GM19023 (cell line): ENCODE measurements at regions not wholly inside any gene's neighbourhood (a gene's known extent, or its start where the extent isn't known, plus 50 kb on each side); places are given as distances from the start of the nearest gene placed in this dataset.

Source experiments
- ATAC-seq: cut with Tn5 transposase; IDR thresholded peaks from one replicate; pipeline ENCODE4 v1.9.1; 2021; ENCODE audit warnings: mild to moderate bottlenecking, moderate library complexity; ENCODE audit not compliant: unreplicated experiment

DNA sequence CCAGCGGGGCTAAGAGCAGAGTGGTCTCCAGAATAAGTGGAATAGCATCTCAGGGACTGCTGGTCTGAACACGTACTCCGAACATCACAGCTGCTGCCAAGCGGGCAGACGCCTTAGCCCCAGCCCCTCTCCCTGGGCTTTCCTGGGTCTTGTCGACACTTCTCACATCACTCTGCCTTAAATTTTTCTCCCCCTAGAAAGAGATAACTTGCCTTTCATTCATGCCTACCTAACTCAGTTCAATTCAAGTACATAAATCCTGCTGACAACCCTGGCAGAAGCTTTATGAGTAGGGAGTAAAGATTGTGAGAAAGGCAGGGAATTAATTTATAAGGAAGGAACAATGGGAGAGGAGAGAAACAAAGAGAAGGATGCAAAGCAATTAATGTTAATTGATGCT is 202.9 kb upstream of the TNP1 start:
- ATAC-seq: no peak

DNA sequence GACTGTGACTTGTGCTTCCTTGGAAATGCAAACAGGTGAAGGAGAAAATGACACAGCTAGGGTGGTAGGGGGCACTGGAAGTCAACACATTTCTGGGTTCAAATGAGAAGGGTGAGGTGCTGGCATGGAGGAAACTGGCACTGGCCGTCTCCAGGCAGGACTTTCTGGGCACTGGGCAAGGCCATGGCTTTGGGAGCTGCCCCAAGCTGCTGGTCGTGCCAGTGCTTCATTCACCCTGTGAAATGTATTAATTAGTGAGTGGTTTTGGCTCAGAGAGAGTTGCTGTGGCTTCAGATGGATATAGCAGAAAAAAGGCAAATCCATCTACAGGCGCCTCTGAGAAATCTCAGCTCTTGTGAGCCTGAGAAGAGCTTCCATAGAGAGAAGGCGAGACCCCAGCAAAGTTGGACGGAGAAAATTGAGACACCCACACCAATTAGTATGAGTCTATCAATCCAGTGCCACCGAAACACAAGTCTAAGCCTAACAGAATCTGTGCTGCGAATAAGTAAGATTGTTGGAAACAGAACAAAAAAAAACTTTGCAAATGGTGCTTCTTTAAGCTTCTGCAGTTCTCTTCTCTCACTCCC is 202.1 kb upstream of the TNP1 start:
- ATAC-seq: no peak

DNA sequence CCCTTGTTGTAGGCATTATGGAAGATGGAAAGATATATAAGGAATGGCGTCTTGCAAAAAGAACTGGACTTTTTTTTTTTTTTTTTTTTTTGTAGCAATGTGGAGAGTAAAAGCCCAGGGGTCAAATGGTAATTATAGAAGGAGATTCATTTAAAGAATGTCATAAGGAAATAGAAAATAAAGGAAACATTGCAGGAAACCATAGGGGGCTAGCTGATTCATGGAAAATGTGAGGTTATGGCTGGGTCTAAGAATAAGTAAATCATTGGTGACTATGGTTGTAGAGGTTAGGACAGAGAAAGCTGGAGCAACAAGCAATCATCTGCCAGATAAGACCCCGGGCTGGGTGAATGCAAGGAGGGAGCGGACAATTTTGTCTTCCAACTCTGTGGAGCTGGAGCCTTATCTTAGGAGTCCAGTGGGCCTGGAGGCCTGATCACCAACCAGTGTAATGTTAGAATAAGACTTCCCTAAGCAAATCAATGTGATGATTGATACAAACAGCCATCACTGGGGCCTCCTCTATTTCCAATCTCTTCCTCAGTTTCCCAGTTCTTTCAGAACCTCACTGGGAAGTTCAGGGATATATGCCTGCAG is 201.2 kb upstream of the TNP1 start:
- ATAC-seq: no peak

DNA sequence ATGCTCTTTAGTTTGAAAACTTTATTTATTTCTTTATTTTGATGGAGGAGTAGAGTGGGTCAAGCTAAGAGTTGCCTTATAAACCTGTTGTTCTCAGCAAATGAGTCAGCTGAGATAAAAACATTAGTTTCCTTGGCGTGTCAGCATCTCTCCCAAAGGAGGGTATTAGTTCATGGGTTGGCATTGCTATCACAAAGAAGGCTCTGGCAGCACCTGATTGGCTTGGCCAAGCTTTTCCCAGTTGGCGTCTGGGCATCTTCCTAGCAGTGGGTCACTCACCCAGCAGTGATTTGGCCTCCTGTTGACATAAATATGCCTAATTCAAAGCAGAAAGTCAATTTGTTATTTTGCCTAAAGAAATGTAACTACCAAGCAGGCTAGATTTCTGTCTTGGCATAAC is 200.7 kb upstream of the TNP1 start:
- no peak for ATAC-seq

DNA sequence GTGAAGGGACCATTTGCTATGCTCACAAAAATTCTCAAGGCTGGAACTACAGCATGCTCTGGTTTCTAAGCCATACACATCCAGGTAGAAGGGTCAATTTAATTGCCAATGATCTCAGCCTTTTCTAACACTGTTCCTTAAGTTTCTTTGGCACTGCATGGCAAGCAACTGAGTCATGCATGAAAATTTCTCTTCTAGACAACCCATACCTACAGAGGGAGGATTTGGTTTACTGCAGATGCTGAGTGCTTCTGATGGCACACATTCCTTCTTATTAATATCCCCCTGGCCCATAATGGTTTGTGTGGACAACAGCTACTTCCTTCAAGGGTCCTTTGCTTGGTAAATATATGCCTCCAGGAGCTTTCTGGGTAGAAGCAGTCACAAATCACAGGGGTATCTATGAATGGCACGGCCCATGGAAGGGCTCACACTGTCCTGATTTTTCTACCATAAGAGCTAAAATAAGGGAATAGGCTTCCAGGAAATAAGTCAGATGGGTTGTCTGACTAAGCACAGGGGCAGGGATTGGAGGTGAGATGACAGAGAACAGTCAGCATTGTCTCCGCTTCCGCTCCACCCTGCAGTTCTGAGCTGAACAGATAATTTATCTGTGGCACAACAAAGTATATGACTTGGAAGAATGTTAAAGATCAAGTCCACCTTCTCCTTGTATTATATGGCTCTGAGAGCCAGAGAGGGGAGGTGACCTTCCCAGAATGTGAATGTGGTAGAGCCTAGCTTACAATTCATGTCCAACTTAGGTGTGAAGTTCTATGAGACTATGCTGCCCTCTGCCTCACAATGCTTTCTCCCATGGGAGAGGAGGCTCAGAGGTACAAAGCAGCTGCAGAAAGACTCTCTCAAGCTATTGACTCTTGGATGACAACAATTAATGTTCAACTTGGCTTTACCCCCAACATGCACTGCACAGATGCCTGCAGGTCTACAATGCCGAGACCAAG is 199.2 kb upstream of the TNP1 start:
- ATAC-seq: no peak

DNA sequence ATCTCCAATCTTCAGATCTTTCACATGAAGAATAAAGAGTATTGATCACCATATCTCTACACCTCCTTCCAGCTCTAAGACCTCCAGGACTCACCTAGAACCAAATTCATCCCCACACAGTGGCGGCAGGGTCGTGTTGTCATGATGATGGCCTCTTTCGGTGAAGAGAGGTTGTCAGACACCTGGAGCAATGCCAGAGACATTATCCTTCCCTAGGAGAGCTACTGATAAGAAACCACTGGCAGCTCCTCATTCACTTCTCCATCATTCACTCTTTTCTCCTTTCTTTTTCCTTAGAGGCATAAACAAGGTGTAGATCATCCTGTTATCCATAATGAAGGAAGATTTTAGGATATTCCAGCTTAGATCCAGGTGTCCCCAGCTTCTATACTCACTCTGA is 197.9 kb upstream of the TNP1 start:
- no peak for ATAC-seq

DNA sequence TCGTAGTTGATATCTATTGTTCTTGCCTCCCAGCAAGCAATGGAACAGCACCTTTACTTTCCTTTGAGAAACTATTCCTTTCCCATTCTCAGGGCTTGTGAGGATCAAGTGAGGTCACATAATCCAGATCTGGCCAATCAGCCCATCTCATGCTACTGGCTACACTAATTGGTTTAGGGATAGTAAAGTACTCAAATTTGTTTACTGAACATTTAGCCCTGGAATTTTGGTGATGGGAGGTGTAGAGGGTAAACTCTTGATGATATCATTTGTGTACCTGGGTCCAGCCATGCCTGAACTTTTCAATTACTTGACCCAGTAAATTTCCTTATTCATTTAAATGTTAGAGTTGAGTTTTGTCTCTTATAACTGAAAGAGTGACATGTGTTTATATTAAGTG is 195.8 kb upstream of the TNP1 start:
- no peak for ATAC-seq

DNA sequence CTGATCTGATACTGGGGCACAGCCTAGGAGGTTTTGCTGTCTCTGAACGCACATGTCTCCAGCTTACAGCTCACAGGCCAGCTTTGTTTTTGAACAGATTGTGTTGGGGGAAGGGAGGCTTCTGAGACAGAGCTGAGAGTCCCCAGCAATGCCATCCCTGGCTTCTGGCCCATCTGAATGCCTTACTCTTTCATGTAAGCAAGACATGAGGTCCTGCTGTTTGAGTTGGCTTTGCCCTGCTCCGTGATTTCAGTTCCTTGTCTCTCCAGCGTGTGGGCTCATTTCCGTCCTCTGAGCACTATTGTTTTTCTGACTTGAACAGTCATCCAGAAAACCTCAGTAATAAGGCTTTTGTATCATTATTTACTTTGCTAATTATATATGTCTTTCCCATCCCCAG is 194.9 kb upstream of the TNP1 start:
- ATAC-seq: no peak

DNA sequence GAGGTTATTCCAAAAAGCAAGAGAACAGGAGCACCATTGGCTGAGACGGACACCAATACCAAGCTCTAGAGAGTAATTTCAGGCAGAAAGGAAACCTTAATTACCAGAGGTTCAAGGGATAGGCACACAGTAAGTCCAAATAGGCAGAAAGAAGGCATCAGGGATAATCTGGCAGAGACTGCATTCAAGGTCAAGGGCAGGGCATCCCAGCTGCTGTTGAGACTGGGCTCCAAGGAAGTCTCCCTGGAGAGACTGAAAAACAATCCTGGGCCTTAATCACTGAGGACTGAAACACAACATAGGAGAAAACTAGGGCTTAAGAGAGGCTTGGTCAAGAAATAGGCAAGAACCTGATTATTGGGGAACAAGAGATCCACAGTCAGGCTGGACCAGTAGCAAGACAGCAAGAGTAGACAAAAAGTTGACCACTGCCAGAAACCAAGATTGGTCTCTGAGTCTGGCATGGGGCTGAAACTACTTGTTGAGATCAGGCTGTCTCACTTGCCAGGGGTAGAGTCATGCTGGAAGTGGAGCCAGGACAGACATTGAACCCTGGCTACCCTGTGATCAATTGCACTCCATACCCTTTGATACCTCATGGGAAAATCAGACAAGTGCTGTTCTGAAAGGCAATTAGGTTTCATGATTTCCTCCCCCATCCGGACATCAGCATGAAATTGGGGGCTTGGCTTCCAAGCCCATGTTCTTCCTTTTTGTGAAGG is 193.2 kb upstream of the TNP1 start:
- ATAC-seq: no peak

DNA sequence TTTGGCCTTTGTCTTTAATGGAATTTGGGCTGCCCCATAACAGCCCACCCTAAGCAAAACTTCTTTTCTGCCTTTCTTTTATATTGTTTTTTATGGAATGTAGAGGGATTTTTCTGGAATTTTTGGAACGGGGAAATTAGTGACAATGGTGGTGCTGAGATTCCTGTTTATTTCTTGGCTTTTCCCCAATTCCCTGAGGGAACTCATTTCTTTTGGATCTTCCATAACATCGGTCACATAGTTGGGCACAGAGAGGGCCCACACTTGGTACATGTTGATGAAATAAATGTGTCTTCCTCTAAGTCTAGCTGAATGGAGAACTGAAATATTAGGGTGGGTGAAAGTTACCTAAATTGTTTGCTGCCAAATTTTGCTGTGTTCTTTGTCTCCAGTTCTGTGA is 191.6 kb upstream of the TNP1 start:
- ATAC-seq: no peak

DNA sequence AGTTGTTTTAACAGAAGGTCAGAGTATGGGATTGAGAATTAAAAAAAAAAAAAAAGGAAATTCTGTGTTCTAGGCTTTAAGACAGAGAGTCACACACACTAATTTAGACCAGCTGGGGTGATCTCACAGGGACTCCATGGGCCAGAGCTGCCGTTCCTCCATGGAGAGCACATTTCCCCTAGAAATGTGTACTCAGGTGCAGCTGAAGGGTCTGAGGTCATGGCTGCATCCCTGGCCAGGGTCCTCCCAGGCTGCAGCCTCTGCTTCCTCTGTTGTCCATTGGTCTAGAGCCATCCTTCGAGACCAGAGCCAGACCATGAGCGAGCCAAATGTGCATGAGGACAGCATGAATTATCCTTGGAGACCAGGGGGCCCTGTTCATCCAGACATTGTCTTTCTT is 190.1 kb upstream of the TNP1 start:
- no peak for ATAC-seq

DNA sequence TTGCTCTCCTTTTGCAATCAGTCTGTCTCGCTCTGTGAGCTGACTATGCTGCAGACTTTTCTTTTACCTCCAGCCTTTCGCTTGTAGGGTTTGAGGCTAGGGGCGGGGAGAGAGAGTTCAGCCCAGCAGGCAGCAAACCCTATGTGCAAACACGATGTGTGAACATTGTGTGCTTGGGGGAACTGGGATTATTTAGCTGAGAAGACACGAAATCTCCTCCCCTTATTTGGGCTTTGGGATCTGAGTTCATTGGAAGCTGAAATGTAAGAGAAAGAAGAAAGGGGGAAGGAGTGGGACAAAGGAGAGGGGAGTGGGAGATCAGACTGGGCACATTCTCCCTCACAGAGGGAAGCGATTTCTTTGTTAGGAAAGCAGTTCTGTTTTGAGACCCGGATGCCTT is 189.6 kb upstream of the TNP1 start:
- no peak for ATAC-seq

DNA sequence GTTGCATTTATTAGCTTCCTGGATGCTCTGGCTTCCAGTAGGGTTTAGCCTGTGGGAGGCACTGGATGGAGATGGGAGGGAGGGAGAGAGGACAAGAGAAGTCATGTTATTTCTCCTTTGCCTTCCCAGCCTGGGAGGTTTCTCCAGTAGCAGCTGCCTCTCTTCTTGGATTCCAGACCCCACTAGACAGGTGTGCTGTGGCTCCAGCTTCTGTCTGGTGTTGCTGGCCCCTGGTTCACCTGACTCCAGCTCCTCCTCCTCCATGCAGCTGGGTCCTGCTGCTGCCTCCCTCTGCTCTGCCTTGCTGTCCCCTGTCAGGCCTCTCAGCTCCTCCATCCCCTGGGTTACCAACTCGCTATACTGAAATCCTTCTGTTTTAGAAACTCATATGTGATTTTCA is 188.9 kb upstream of the TNP1 start:
- no peak for ATAC-seq

DNA sequence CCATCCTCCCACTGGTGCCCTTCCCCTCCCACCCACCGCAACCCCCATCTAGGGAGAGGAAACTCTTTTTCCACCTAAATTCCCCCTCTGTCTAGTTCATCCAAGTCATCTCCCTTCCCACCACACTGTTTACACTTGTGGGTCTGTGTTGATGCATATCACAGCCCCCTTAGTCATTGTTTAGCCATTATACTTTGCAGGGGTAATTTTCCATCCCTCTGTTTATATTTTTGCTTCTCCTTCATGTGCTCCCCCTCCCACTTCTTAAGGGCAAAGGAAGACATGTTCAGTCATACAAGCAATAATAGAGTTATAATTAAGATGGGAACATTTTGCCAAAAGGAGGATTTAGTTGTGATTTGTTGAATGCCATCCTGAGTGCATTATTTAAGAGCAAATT is 187.8 kb upstream of the TNP1 start:
- ATAC-seq: no peak

DNA sequence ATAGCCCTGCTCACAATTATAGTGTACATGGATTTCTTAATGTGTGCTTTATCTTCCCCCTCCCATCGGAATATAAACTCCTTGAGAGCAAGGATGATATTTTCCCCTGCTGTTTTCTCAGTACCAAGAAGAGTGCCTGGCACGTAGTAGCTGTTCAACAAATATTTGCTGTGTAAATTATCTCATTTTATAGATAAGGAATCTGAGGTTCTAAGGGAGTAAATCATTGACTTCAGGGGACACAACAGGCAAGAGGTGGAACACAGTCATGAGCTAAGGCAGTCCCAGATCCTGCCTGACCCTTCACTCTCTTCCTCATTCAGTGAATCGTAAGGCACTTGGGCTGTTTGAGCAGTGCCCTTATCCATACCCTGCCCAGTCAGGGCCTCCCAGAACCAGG is 187.3 kb upstream of the TNP1 start:
- no peak for ATAC-seq

DNA sequence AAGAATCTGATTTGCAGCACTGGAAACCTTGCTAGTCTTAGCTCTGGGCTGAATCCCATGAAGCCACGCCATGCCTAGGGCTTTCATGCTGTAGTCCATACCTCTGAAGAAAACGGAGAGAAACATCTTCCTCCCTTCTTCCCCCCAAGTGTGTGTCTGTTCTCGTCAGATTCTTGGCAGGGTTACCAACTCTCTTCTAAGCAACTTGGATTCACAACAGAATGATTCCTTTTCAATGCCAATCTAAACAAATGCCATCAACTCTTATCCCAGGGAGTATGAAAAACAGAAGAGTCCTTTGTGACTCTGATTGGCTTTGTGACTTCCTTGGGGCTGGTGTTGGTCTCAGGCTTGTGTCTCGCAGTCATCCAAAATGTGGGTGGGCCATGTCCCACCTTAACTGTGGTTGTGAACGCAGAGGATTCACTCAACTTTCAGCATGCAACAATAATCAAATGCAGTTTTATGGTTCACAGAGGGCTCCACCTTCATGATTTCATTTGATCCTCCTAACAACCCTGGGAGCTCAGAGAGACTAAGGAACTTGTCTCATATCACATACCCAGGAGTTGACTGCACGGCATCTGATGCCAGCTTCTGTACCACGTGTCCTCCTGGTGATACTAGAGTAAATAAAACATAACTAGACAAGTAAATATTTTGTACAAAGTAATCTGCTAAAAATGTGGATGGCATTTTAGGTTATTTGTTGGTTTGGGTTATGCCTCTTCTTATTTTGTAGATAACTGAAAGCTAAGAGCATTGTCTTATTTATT is 186.0 kb upstream of the TNP1 start:
- ATAC-seq: no peak

DNA sequence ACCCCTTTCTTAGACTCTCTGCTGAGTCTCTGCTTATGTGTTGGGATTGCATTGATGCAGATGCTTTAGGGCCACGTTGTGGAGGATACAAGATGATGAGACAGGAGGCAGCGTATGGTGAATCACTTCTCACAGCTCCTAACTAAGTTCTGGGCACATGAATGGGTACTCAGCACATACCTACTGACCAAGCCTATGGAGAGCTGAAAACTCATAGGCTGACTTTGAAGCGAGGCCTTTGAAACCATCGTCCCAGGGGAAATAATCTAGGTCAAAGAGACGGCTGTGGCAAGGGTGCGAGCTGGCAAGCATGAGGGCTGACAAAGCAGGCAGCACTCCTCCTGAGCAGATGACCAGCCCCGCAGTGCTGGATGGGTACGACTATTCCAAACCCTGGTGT is 180.2 kb upstream of the TNP1 start:
- ATAC-seq: no peak

DNA sequence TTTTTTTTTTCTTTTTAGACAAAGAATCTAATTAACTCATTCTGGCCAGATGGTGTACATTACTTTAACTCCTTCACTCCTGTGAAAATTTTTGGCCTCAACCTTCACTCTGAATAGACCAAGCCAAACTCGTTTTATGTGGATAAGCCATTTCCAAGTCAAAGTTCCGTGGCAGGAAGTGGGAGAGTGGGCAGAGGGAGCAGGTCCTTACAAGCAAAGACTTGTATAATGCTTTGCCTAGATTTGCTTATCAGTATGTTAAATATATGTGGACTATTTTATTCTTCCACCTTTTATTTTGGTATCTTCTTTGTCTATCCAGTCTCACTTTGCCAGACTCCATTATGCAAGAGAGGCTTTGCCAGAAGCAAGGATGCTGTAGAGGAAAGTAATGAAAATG is 178.1 kb upstream of the TNP1 start:
- no peak for ATAC-seq

DNA sequence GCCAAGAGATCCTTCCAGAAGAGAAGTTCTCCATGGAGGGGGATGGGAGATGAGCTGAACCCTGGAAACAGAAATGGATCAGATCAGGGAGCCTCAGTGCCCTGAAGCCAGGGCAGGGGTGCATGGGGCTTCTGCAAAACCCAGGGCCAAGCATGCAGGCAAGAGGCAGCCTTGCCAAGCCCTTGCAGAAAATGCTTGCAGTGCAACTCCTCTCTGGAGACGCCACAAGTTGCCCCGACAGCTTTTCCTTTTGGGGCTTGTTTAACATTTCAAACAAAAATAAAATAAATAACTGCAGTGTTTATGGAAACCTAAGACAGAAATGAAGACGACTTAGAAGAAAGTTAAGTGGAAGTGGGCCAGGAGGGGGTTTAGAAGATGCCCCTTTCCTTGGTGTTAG is 177.5 kb upstream of the TNP1 start:
- ATAC-seq: no peak

DNA sequence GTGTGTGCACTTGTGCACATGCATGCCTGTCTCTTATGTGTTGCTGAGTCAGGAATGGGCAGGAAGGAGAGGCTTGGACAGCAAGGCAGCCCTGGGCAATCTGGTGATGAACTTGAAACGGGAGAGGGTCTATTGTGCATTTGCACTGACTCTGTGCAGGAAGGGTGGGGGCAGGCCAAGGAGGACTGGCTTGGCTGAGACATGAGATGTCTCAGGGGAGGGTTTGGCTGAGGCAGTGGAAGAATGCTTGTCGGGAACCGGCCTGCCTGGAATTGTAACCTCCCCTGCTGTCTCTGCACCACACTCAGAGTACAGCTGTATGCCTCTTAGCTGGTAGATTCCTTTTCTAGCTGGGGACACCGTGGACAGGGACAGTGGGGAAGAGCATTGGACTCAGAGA is 176.1 kb upstream of the TNP1 start:
- ATAC-seq: no peak

DNA sequence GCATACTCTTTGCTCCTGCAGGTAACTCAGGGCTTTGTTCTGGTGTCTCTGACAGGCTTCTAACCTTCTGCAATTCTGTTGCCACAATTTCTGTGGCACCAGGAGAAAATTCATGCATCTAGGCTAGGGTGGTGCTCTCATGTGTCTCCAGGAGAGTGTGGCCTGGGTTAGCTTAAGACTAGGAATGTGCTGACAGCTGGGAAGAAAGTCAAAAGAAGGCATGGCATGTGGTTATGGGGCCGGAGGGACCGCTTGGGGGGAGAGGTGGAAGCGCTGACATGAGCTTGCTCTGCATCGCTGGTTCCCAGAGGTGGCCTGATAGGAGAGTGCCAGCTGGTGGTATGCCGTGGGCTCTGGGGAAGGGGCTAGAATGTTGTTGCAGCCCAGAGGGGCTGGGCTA is 173.3 kb upstream of the TNP1 start:
- no peak for ATAC-seq
